NCI-H2196 treated with DMSO at 0.1 percent for 48 hours (cell line): ENCODE measurements at regions not wholly inside any gene's neighbourhood (a gene's known extent, or its start where the extent isn't known, plus 50 kb on each side); places are given as distances from the start of the nearest gene placed in this dataset.
"Not testable (repeated sequence)": the region's sequence is repeated elsewhere in the genome, so short reads cannot be mapped to it uniquely, and the experiment has no call there.

Source experiments
- DNase-seq: peaks from one replicate; lab custom pipeline; 2025; ENCODE audit not compliant: unreplicated experiment; lab: John Stamatoyannopoulos, UW

GRCh38 chr3:34909679-34910078 is 729.6 kb upstream of the ARPP21 start:
- DNase-seq, result not testable (repeated sequence)

- no peak for DNase-seq
Measured at GRCh38 chr3:34919025-34919424, 720.3 kb upstream of the ARPP21 start.

- DNase-seq, result no peak
Measured at GRCh38 chr3:34920806-34921205, 718.5 kb upstream of the ARPP21 start.

- no peak for DNase-seq
Measured at GRCh38 chr3:34924961-34925360, 714.4 kb upstream of the ARPP21 start.

GRCh38 chr3:34925851-34926250 is 713.5 kb upstream of the ARPP21 start:
- DNase-seq, result no peak

- DNase-seq, result no peak
Measured at GRCh38 chr3:34929036-34929435, 710.3 kb upstream of the ARPP21 start.

- DNase-seq, result no peak
Measured at GRCh38 chr3:34934660-34935059, 704.7 kb upstream of the ARPP21 start.

DNA sequence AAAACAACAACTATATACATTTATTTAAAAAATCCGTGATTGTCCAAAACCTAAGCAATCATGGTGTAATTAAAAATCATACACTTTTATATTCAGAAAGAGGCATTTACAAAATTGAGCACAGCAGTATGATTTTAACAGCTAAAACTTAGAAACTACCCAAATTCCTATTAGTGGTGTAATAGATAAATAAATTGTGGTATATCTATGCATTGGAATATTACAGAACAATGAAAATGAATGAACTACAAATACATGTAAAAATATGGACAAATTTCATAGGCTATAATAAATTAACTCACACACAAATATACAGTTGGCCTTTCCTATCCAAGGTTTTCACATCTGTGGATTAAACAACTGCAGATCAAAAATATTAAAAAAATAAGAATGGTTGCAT is 700.5 kb upstream of the ARPP21 start:
- no peak for DNase-seq

DNA sequence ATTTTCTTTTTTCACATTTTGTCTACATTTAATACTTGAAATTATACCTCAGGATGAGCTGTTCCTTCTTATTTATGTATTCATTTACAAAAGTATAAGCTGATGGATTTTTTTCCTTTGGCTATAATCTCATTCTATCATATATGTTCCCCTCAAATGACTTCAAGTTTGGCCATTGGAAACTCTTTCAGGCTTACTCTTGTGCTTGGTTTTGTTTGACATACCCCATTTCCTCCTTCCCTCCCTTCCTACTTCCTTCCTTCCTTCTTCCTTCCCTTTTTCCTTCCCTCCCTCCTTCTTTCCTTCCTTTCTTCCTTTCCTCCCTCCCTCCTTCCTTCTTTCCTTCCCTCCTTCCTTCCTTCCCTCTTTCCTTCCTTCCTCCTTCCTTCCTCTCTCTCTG is 697.1 kb upstream of the ARPP21 start:
- DNase-seq, result no peak

DNA sequence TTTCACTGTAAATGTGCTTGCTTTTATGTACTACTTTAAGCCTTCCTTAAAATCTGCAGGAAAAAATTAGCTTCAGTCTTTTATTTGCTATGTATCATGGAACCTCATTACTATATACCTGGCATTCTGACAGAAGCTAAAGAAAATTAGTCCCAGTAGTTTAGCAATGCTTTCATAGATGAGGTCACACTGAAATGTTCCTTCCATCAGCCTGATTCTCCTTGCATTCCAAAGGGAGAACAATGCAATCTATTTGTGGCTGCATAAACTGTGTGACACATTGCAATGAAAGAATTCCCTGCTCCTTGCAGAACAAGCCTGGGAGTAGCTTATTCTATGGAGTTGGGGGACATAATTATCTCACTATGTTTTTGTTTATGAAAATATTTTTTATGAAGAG is 691.5 kb upstream of the ARPP21 start:
- no peak for DNase-seq

- DNase-seq, result no peak
Measured at GRCh38 chr3:34948517-34948916, 690.8 kb upstream of the ARPP21 start.

DNA sequence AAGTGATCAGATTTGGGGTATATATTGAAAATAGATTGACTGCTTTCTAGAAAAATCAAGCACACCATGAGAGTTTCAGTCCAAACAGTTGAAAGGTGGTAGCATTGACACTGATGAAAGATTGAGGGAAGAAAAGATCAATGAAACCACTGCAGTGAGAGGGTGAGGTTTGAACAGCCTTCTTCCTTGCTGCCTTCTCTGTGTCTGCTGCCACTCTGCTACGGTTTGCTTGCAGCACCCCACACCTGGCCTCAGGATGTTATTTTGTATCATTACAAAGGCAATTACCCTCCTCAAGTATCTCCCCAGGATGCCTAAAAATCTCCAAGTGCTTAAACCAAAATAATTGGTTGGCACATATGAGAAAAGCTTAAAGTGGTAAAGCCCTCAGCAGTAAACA is 683.6 kb upstream of the ARPP21 start:
- DNase-seq, result no peak

GRCh38 chr3:34956511-34956910 is 682.8 kb upstream of the ARPP21 start:
- no peak for DNase-seq

DNA sequence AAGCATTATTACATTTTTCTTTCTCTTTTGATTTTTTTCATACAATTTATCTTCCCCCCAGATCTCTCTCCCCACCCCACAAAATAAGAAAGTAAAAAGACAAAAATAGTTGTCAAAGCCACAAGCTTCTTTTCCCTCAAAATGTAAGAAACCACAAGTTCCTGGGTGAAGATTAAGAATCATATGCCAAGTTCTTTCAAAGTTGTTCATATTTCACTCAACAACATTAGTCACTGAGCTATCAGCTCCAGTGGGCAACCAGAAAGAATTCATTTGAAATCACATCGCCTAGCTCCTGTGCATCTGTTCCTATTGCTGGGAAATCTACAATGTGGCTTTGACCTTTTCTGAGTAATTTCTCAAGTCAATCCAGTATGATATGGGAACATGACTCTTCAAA is 681.6 kb upstream of the ARPP21 start:
- DNase-seq, result no peak

DNA sequence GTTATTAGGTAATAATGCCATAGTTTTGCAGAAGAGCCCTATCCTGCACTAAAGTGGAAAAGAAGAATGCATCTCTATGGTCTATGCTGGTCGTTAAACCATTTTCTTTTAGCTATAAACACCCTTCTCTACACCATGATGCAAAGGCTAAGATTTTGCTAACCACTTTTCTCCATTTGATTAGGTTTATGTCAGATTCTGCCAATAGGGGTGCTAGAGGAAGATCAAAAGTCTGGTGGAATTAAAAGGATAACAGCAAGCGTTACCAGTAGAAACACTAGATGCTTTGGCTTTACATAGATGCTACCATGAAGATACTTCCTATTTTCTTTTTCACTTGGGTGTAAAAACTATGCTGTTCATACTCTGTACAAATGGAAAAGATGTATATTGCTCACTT is 669.8 kb upstream of the ARPP21 start:
- no peak for DNase-seq

GRCh38 chr3:34972481-34972880 is 666.8 kb upstream of the ARPP21 start:
- no peak for DNase-seq

- DNase-seq, result no peak
Measured at GRCh38 chr3:34973586-34973985, 665.7 kb upstream of the ARPP21 start.

GRCh38 chr3:34983631-34984030 is 655.7 kb upstream of the ARPP21 start:
- no peak for DNase-seq

DNA sequence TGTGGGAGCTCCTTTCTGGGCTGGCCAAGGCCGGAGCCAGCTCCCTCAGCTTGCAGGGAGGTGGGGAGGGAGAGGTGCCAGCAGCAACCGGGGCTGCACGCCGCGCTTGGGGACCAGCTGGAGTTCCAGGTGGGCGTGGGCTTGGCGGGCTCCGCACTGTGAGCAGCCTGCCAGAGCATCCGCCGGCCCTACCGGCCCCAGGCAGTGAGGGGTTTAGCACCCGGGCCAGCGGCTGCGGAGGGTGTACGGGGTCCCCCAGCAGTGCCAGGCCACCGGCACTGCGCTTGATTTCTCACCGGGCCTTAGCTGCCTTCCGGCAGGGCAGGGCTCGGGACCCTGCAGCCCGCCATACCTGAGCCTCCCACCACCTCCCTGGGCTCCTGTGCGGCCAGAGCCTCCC is 651.0 kb upstream of the ARPP21 start:
- no peak for DNase-seq

- DNase-seq, result no peak
Measured at GRCh38 chr3:34995796-34996430, 643.4 kb upstream of the ARPP21 start.

DNA sequence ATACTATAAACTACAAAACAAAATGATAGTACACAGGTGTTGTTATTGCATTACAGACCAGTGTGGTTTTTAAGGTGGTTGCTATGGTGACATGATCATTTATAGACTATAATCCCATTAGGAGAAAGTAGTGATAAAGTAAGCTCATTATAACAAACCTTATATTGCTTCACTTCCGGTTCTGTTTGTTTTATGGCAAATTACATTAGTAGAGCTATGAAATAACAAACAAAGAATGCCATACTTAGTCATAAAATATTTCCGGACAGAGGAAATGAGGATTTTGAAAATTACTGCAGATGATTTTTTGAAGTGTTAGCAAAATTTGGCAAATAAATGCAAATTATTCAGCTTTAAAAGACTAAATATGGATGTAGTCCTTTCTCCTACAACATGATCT is 640.4 kb upstream of the ARPP21 start:
- DNase-seq, result no peak

GRCh38 chr3:35012214-35012613 is 627.1 kb upstream of the ARPP21 start:
- DNase-seq, result no peak

DNA sequence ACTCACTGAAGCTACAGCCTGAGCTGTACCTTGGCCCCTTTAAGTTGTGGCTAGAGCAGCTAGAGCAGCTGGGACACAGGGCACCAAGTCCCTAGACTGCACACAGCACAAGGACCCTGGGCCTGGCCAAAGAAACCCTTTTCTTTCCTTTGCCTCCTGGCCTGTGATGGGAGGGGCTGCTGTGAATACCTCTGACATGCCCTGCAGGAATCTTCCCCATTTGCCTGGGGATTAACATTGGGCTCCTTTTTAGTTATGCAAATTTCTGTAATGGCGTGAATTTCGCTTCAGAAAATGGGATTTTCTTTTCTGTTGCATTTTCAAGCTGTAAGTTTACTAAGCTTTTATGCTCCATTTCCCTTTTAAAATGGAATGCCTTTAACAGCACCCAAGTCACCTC is 611.2 kb upstream of the ARPP21 start:
- no peak for DNase-seq
